Adrenal gland (tissue), 5 donors: ENCODE measurements at regions not wholly inside any gene's neighbourhood (a gene's known extent, or its start where the extent isn't known, plus 50 kb on each side); places are given as distances from the start of the nearest gene placed in this dataset.

Experiments used
- CTCF ChIP-seq, 6 experiments: fragments of 450-650 bp in 4 of 6; fragments of 200-600 bp in 2 of 6; sonication (generic) in 1 of 6; IDR thresholded peaks; 1 replicate in 5 of 6; 2 replicates in 1 of 6; pipeline versions ENCODE4 v1.5.1 to v1.8.0; 2016 to 2021; ENCODE audit warnings: antibody characterized with exemption in 6 of 6, mild to moderate bottlenecking in 2 of 6, moderate library complexity in 1 of 6
- POLR2A ChIP-seq, 2 donors: fragments of 450-650 bp; IDR thresholded peaks; one replicate each; pipeline ENCODE4 v1.6.1; 2017; ENCODE audit warnings: antibody characterized with exemption in 2 of 2, mild to moderate bottlenecking in 2 of 2, moderate library complexity in 1 of 2
- donor health status: DM: no; HTN: no; CAD: no.

GRCh38 chr4:42821230-42821629, 71.3 kb upstream of the GRXCR1 start:
- TF ChIP-seq CTCF (IDR thresholded peaks at IDR 0.05), result no peak
- TF ChIP-seq POLR2A (IDR thresholded peaks at IDR 0.05), result no peak
